ENCODE measurements at regions not wholly inside any gene's neighbourhood (a gene's known extent, or its start where the extent isn't known, plus 50 kb on each side); places are given as distances from the start of the nearest gene placed in this dataset.

GRCh38 chr15:60110909-60111308 is 106.8 kb downstream of the FOXB1 start:
- Histone ChIP-seq H3K4me1 (no peaks in the 10 kb centered on the region), H3K27ac (no peak overlapping the region), H3K36me3 (no peaks in the 10 kb centered on the region), H3K9me3 (no peaks in the 10 kb centered on the region), H3K27me3 (no peaks in the 10 kb centered on the region), H3K4me3 (no peak overlapping the region)
- intact Hi-C loops (cut with DNase I; ENCODE audit: low total_unique reads): no loop called here
- TF ChIP-seq POLR2A (IDR thresholded peaks at IDR 0.05) (no peak), CTCF (IDR thresholded peaks at IDR 0.05) (no peak)
- no peak for DNase-seq

- no peak overlapping the region for H3K27ac ChIP-seq
- TF ChIP-seq CTCF (IDR thresholded peaks at IDR 0.05): no peak
- TF ChIP-seq POLR2A (IDR thresholded peaks at IDR 0.05): no peak
- DNase-seq: no peak
- H3K9me3 ChIP-seq: no peaks in the 10 kb centered on the region
- no peaks in the 10 kb centered on the region for H3K36me3 ChIP-seq
- intact Hi-C loops (cut with DNase I; ENCODE audit: low total_unique reads): no loop called here
- no peak overlapping the region for H3K4me3 ChIP-seq
- no peaks in the 10 kb centered on the region for H3K4me1 ChIP-seq
- no peaks in the 10 kb centered on the region for H3K27me3 ChIP-seq
These were observed 111.7 kb downstream of the FOXB1 start for GRCh38 chr15:60115579-60116380.

GRCh38 chr15:60116456-60117089 is 112.5 kb downstream of the FOXB1 start:
- no peak for TF ChIP-seq POLR2A (IDR thresholded peaks at IDR 0.05)
- TF ChIP-seq CTCF (IDR thresholded peaks at IDR 0.05): no peak
- no peaks in the 10 kb centered on the region for H3K4me1 ChIP-seq
- no peaks in the 10 kb centered on the region for H3K9me3 ChIP-seq
- H3K27me3 ChIP-seq: no peaks in the 10 kb centered on the region
- H3K36me3 ChIP-seq: no peaks in the 10 kb centered on the region
- no peak for DNase-seq
- no peak overlapping the region for H3K4me3 ChIP-seq
- intact Hi-C loops (cut with DNase I; ENCODE audit: low total_unique reads): no loop called here
- H3K27ac ChIP-seq: no peak overlapping the region

GRCh38 chr15:60118146-60118545 is 114.0 kb downstream of the FOXB1 start:
- intact Hi-C loops (cut with DNase I; ENCODE audit: low total_unique reads): no loop called here
- no peak for TF ChIP-seq POLR2A (IDR thresholded peaks at IDR 0.05)
- no peak for TF ChIP-seq CTCF (IDR thresholded peaks at IDR 0.05)
- Histone ChIP-seq H3K4me1 (no peaks in the 10 kb centered on the region), H3K9me3 (no peaks in the 10 kb centered on the region), H3K27me3 (no peaks in the 10 kb centered on the region), H3K36me3 (no peaks in the 10 kb centered on the region), H3K4me3 (no peak overlapping the region), H3K27ac (no peak overlapping the region)
- DNase-seq: no peak

GRCh38 chr15:60118626-60119025 is 114.5 kb downstream of the FOXB1 start:
- no peak for DNase-seq
- Histone ChIP-seq H3K27me3 (no peaks in the 10 kb centered on the region), H3K9me3 (no peaks in the 10 kb centered on the region), H3K4me3 (no peak overlapping the region), H3K27ac (no peak overlapping the region), H3K4me1 (no peaks in the 10 kb centered on the region), H3K36me3 (no peaks in the 10 kb centered on the region)
- TF ChIP-seq CTCF (IDR thresholded peaks at IDR 0.05) (no peak), POLR2A (IDR thresholded peaks at IDR 0.05) (no peak)
- intact Hi-C loops (cut with DNase I; ENCODE audit: low total_unique reads): no loop called here

Measured in uterus (tissue), 3 donors.